Kidney (tissue), 13 donors: ENCODE measurements at regions not wholly inside any gene's neighbourhood (a gene's known extent, or its start where the extent isn't known, plus 50 kb on each side); places are given as distances from the start of the nearest gene placed in this dataset.
A peak's percentile ranks its signal among the peaks of the same experiment; 100 is the strongest.

Experiments used
- DNase-seq, 5 donors: peaks; one replicate each; pipeline ENCODE4 v3.0.0-alpha.2; 2013 to 2020
- FAIRE-seq: peaks from 2 replicates; lab custom pipeline; 2012; peaks lifted over from hg19 to GRCh38; lab: Jason Lieb, UNC
- H3K27ac ChIP-seq, 2 donors: one replicate each; pipeline ENCODE4 v1.7.0; 2013; ENCODE audit warnings: low read depth in 2 of 2, low read length in 2 of 2, inconsistent platforms in 1 of 2
- H3K27me3 ChIP-seq: one replicate; pipeline ENCODE4 v1.7.1; 2013; ENCODE audit warnings: low read length, inconsistent platforms; ENCODE audit not compliant: control insufficient read depth, insufficient read depth
- H3K36me3 ChIP-seq, 3 donors: one replicate each; pipeline versions ENCODE4 v1.7.0 to v1.7.1; 2013; ENCODE audit warnings: low read length in 3 of 3, control low read depth in 1 of 3, inconsistent platforms in 1 of 3; ENCODE audit not compliant: insufficient read depth in 3 of 3, control insufficient read depth in 2 of 3
- H3K4me1 ChIP-seq, 3 donors: one replicate each; pipeline versions ENCODE4 v1.7.0 to v1.7.1; 2013; ENCODE audit warnings: low read length in 3 of 3, inconsistent platforms in 1 of 3, low read depth in 1 of 3; ENCODE audit not compliant: control insufficient read depth in 2 of 3, insufficient read depth in 2 of 3
- H3K4me3 ChIP-seq, 3 donors: one replicate each; pipeline versions ENCODE4 v1.7.0 to v1.8.1; 2013; ENCODE audit warnings: low read length in 3 of 3, control low read depth in 1 of 3, inconsistent platforms in 1 of 3
- H3K9ac ChIP-seq, 3 donors: one replicate each; pipeline versions ENCODE4 v1.7.0 to v1.7.1; 2013; ENCODE audit warnings: low read length in 3 of 3, control low read depth in 1 of 3, inconsistent platforms in 1 of 3
- H3K9me3 ChIP-seq, 3 donors: one replicate each; pipeline versions ENCODE4 v1.7.0 to v1.7.1; 2013; ENCODE audit warnings: low read length in 3 of 3, control low read depth in 1 of 3, inconsistent platforms in 1 of 3; ENCODE audit not compliant: control insufficient read depth in 2 of 3, insufficient read depth in 1 of 3
- CTCF ChIP-seq: IDR thresholded peaks from 3 replicates; pipeline ENCODE4 v1.5.1; 2012; ENCODE audit warnings: mild to moderate bottlenecking, moderate library complexity, borderline replicate concordance; ENCODE audit not compliant: insufficient read depth; ENCODE audit errors: extremely low read depth
- intact Hi-C: fragments of 100-400 bp; cut with DNase I; formaldehyde crosslinking; loops from one replicate; pipeline ENCODE4 v1.11.1; 2022
- donor health status: control.
- donor health status: control.
- donor health status: control.
- donor health status: control.
- donor health status: control.
- donor health status: DM: yes; HTN: yes; CAD: no.
- donor health status: Normal renal cell carcinoma (clear cell type).

- FAIRE-seq (no peak), DNase-seq (peak in 2 of 5 donors; percentile 46 to 76)
- H3K36me3 ChIP-seq: no peaks in the 10 kb centered on the region
- no peaks in the 10 kb centered on the region for H3K9me3 ChIP-seq
- no peak overlapping the region for H3K9ac ChIP-seq
- H3K4me3 ChIP-seq: no peak overlapping the region
- intact Hi-C loops: no loop called here
- no peak overlapping the region for H3K27ac ChIP-seq
- TF ChIP-seq CTCF: no peak
- peaks cover 0 to 6% (median 0%) of the 10 kb centered on the region in 3 donors for H3K4me1 ChIP-seq
- no peaks in the 10 kb centered on the region for H3K27me3 ChIP-seq
Measured at GRCh38 chr3:59408047-59408624, 358.3 kb upstream of the CFAP20DC start.

GRCh38 chr3:59407425-59407824, 357.6 kb upstream of the CFAP20DC start:
- H3K4me3 ChIP-seq: no peak overlapping the region
- H3K27me3 ChIP-seq: no peaks in the 10 kb centered on the region
- intact Hi-C loops: no loop called here
- no peak for FAIRE-seq
- no peak overlapping the region for H3K27ac ChIP-seq
- H3K36me3 ChIP-seq: no peaks in the 10 kb centered on the region
- H3K9me3 ChIP-seq: no peaks in the 10 kb centered on the region
- DNase-seq: no peak
- H3K9ac ChIP-seq: no peak overlapping the region
- H3K4me1 ChIP-seq: peaks cover 0 to 6% (median 0%) of the 10 kb centered on the region in 3 donors
- no peak for TF ChIP-seq CTCF

GRCh38 chr3:59406943-59407342, 357.1 kb upstream of the CFAP20DC start:
- no peak for TF ChIP-seq CTCF
- intact Hi-C loops: no loop called here
- no peak overlapping the region for H3K4me3 ChIP-seq
- no peaks in the 10 kb centered on the region for H3K9me3 ChIP-seq
- no peak overlapping the region for H3K27ac ChIP-seq
- peaks cover 0 to 6% (median 0%) of the 10 kb centered on the region in 3 donors for H3K4me1 ChIP-seq
- DNase-seq (no peak), FAIRE-seq (no peak)
- H3K9ac ChIP-seq: no peak overlapping the region
- H3K36me3 ChIP-seq: no peaks in the 10 kb centered on the region
- no peaks in the 10 kb centered on the region for H3K27me3 ChIP-seq

GRCh38 chr3:59404851-59405250, 355.0 kb upstream of the CFAP20DC start:
- no peak overlapping the region for H3K4me3 ChIP-seq
- no peaks in the 10 kb centered on the region for H3K36me3 ChIP-seq
- intact Hi-C loops: no loop called here
- peaks cover 0 to 6% (median 0%) of the 10 kb centered on the region in 3 donors for H3K4me1 ChIP-seq
- no peaks in the 10 kb centered on the region for H3K27me3 ChIP-seq
- DNase-seq: no peak
- H3K9ac ChIP-seq: no peak overlapping the region
- H3K9me3 ChIP-seq: no peaks in the 10 kb centered on the region
- H3K27ac ChIP-seq: no peak overlapping the region
- no peak for FAIRE-seq
- no peak for TF ChIP-seq CTCF
